Upper lobe of left lung (tissue), 6 donors: ENCODE measurements at regions not wholly inside any gene's neighbourhood (a gene's known extent, or its start where the extent isn't known, plus 50 kb on each side); places are given as distances from the start of the nearest gene placed in this dataset.

Experiments used
- ATAC-seq, 2 donors: fragments of 200-7000 bp; cut with Tn5 transposase; one replicate each; pipeline ENCODE4 v1.9.1; 2022; ENCODE audit warnings: mild to moderate bottlenecking in 2 of 2, moderate library complexity in 2 of 2; ENCODE audit not compliant: low FRiP score in 2 of 2
- DNase-seq, 2 donors: peaks; one replicate each; pipeline ENCODE4 v3.0.0-alpha.2; 2019 to 2020
- H3K27ac ChIP-seq, 4 donors: fragments of 200-600 bp; sonication (generic); one replicate each; pipeline ENCODE4 v1.5.1; 2016 to 2019
- H3K27me3 ChIP-seq, 4 donors: fragments of 200-600 bp; sonication (generic); one replicate each; pipeline ENCODE4 v1.5.1; 2017 to 2019
- H3K36me3 ChIP-seq, 4 donors: fragments of 200-600 bp; sonication (generic); one replicate each; pipeline ENCODE4 v1.5.1; 2016 to 2019
- H3K4me1 ChIP-seq, 4 donors: fragments of 200-600 bp; sonication (generic); one replicate each; pipeline ENCODE4 v1.5.1; 2018 to 2019
- H3K4me3 ChIP-seq, 4 donors: fragments of 200-600 bp; sonication (generic); one replicate each; pipeline ENCODE4 v1.5.1; 2017 to 2019; ENCODE audit warnings: mild to moderate bottlenecking in 2 of 4, moderate library complexity in 1 of 4
- H3K9me3 ChIP-seq, 4 donors: fragments of 200-600 bp; sonication (generic); one replicate each; pipeline ENCODE4 v1.5.1; 2018 to 2019
- EP300 ChIP-seq, 4 donors: sonication (generic); formaldehyde crosslinking; IDR thresholded peaks; one replicate each; pipeline ENCODE4 v1.5.1; 2017; ENCODE audit warnings: antibody characterized with exemption in 4 of 4, control low read depth in 2 of 4
- POLR2A ChIP-seq, 4 donors: fragments of 450-650 bp; IDR thresholded peaks; one replicate each; pipeline ENCODE4 v1.5.1; 2016 to 2017; ENCODE audit warnings: antibody characterized with exemption in 4 of 4, mild to moderate bottlenecking in 2 of 4
- POLR2AphosphoS5 ChIP-seq, 2 donors: sonication (generic); formaldehyde crosslinking; IDR thresholded peaks; one replicate each; pipeline ENCODE4 v1.5.1; 2017; ENCODE audit warnings: antibody characterized with exemption in 2 of 2
- WGBS, 2 donors: methylation state at CpG; one replicate each; pipeline ENCODE4 v1.1.5; 2017 to 2018; 5-methylcytosine and 5-hydroxymethylcytosine counted together
- TF ChIP-seq, protein P1 (sequence below), 6 experiments: fragments of 450-650 bp in 4 of 6; fragments of 200-600 bp in 2 of 6; sonication (generic) in 2 of 6; IDR thresholded peaks; one replicate each; pipeline ENCODE4 v1.5.1; 2016 to 2019; ENCODE audit warnings: antibody characterized with exemption in 6 of 6
- donor health status: DM: no; HTN: no; CAD: no; lungs with moderate emphysema.
- donor health status: DM: no; HTN: yes; CAD: no; lungs with severe emphysema.

GRCh38 chr6:9404351-9405146, 969.2 kb upstream of the SLC35B3 start:
- Histone ChIP-seq H3K27me3 (no peaks in the 10 kb centered on the region), H3K36me3 (no peaks in the 10 kb centered on the region), H3K4me3 (no peak overlapping the region), H3K27ac (no peak overlapping the region), H3K4me1 (no peaks in the 10 kb centered on the region), H3K9me3 (no peaks in the 10 kb centered on the region)
- ATAC-seq: no peak
- DNase-seq: no peak
- TF ChIP-seq EP300 (IDR thresholded peaks at IDR 0.05) (no peak), POLR2AphosphoS5 (IDR thresholded peaks at IDR 0.05) (no peak), POLR2A (IDR thresholded peaks at IDR 0.05) (no peak)
- TF ChIP-seq, protein P1, sequence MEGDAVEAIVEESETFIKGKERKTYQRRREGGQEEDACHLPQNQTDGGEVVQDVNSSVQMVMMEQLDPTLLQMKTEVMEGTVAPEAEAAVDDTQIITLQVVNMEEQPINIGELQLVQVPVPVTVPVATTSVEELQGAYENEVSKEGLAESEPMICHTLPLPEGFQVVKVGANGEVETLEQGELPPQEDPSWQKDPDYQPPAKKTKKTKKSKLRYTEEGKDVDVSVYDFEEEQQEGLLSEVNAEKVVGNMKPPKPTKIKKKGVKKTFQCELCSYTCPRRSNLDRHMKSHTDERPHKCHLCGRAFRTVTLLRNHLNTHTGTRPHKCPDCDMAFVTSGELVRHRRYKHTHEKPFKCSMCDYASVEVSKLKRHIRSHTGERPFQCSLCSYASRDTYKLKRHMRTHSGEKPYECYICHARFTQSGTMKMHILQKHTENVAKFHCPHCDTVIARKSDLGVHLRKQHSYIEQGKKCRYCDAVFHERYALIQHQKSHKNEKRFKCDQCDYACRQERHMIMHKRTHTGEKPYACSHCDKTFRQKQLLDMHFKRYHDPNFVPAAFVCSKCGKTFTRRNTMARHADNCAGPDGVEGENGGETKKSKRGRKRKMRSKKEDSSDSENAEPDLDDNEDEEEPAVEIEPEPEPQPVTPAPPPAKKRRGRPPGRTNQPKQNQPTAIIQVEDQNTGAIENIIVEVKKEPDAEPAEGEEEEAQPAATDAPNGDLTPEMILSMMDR (IDR thresholded peaks at IDR 0.05): no peak
- 48 to 59% methylated on average over 10 of the region's 10 CpGs for WGBS, 2 donors

GRCh38 chr6:9403736-9404135, 968.4 kb upstream of the SLC35B3 start:
- ATAC-seq: no peak
- no peak overlapping the region for H3K27ac ChIP-seq
- 52 to 63% methylated on average over 2 of the region's 2 CpGs for WGBS, 2 donors
- H3K4me1 ChIP-seq: no peaks in the 10 kb centered on the region
- TF ChIP-seq EP300 (IDR thresholded peaks at IDR 0.05) (no peak), POLR2AphosphoS5 (IDR thresholded peaks at IDR 0.05) (no peak), POLR2A (IDR thresholded peaks at IDR 0.05) (no peak)
- TF ChIP-seq, protein P1 (IDR thresholded peaks at IDR 0.05): no peak
- H3K27me3 ChIP-seq: no peaks in the 10 kb centered on the region
- H3K4me3 ChIP-seq: no peak overlapping the region
- H3K36me3 ChIP-seq: no peaks in the 10 kb centered on the region
- no peak for DNase-seq
- H3K9me3 ChIP-seq: no peaks in the 10 kb centered on the region

DNA sequence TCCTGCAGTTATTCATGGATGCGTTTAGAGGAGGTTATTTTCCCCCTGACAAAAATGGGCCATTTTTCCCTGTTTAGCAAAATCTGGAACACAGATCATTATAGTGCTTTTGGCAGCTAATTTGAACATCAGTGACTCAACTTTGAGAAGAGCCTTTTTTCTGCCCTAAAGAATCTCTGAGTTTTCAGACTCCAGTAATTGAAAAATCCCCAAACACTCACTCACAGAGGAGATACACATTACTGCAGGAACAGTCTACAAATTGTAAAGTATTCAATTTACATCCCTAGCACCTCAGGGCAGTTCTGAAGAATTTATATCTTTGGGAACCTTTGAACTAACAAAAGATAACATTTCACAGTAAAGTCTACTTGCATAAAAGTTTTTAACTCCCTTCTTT, 966.6 kb upstream of the SLC35B3 start:
- TF ChIP-seq, protein P1 (IDR thresholded peaks at IDR 0.05): no peak
- TF ChIP-seq POLR2AphosphoS5 (IDR thresholded peaks at IDR 0.05) (no peak), EP300 (IDR thresholded peaks at IDR 0.05) (no peak), POLR2A (IDR thresholded peaks at IDR 0.05) (no peak)
- 75 to 83% methylated on average over 1 of the region's 1 CpG for WGBS, 2 donors
- no peak for DNase-seq

GRCh38 chr6:9399916-9400315, 964.6 kb upstream of the SLC35B3 start:
- Histone ChIP-seq H3K4me3 (no peak overlapping the region), H3K4me1 (no peaks in the 10 kb centered on the region), H3K27me3 (no peaks in the 10 kb centered on the region), H3K27ac (no peak overlapping the region), H3K36me3 (no peaks in the 10 kb centered on the region), H3K9me3 (no peaks in the 10 kb centered on the region)
- 68 to 69% methylated on average over 5 of the region's 5 CpGs for whole genome bisulfite sequencing, 2 donors
- DNase-seq (no peak), ATAC-seq (no peak)
- TF ChIP-seq POLR2A (IDR thresholded peaks at IDR 0.05): no peak
- no peak for TF ChIP-seq POLR2AphosphoS5 (IDR thresholded peaks at IDR 0.05)
- TF ChIP-seq, protein P1 (IDR thresholded peaks at IDR 0.05): no peak
- TF ChIP-seq EP300 (IDR thresholded peaks at IDR 0.05): no peak

More for the DNA sequence above, 966.6 kb upstream of the SLC35B3 start:
- Histone ChIP-seq H3K27ac (no peak overlapping the region), H3K9me3 (no peaks in the 10 kb centered on the region), H3K4me1 (no peaks in the 10 kb centered on the region), H3K4me3 (no peak overlapping the region), H3K36me3 (no peaks in the 10 kb centered on the region), H3K27me3 (no peaks in the 10 kb centered on the region)
- no peak for ATAC-seq
